ENCODE measurements at regions not wholly inside any gene's neighbourhood (a gene's known extent, or its start where the extent isn't known, plus 50 kb on each side); places are given as distances from the start of the nearest gene placed in this dataset.
"Not testable (repeated sequence)": the region's sequence is repeated elsewhere in the genome, so short reads cannot be mapped to it uniquely, and the experiment has no call there.

GRCh38 chr4:152073351-152074087 lies 312.7 kb upstream of the GATB start:
- DNase-seq (ENCODE audit: low read depth in 2 of 3, low spot score in 1 of 3) = no peak

- DNase-seq (ENCODE audit: low read depth in 2 of 3, low spot score in 1 of 3) = no peak
These were observed 312.1 kb upstream of the GATB start for GRCh38 chr4:152072906-152073305.

GRCh38 chr4:152072001-152072485 lies 311.2 kb upstream of the GATB start:
- DNase-seq (ENCODE audit: low read depth in 2 of 3, low spot score in 1 of 3) = no peak

GRCh38 chr4:152070854-152071253 lies 310.0 kb upstream of the GATB start:
- no peak for DNase-seq (ENCODE audit: low read depth in 2 of 3, low spot score in 1 of 3)

- no peak for DNase-seq (ENCODE audit: low read depth in 2 of 3, low spot score in 1 of 3)
These were observed 308.1 kb upstream of the GATB start for GRCh38 chr4:152068866-152069265.

- DNase-seq (ENCODE audit: low read depth in 2 of 3, low spot score in 1 of 3) = no peak
These were observed 304.7 kb upstream of the GATB start for GRCh38 chr4:152065545-152065944.

GRCh38 chr4:152064753-152065152 lies 303.9 kb upstream of the GATB start:
- DNase-seq (ENCODE audit: low read depth in 2 of 3, low spot score in 1 of 3) = no peak

GRCh38 chr4:152064282-152064681 lies 303.5 kb upstream of the GATB start:
- no peak for DNase-seq (ENCODE audit: low read depth in 2 of 3, low spot score in 1 of 3)

GRCh38 chr4:152063621-152064240 lies 302.9 kb upstream of the GATB start:
- DNase-seq (ENCODE audit: low read depth in 2 of 3, low spot score in 1 of 3) = no peak

- no peak for DNase-seq (ENCODE audit: low read depth in 2 of 3, low spot score in 1 of 3)
These were observed 302.3 kb upstream of the GATB start for GRCh38 chr4:152062936-152063620.

GRCh38 chr4:152054731-152055130 lies 293.9 kb upstream of the GATB start:
- DNase-seq (ENCODE audit: low read depth in 2 of 3, low spot score in 1 of 3) = no peak

GRCh38 chr4:152052451-152053057 lies 291.7 kb upstream of the GATB start:
- DNase-seq (ENCODE audit: low read depth in 2 of 3, low spot score in 1 of 3) = no peak

GRCh38 chr4:152051332-152051731 lies 290.5 kb upstream of the GATB start:
- not testable (repeated sequence) for DNase-seq (ENCODE audit: low read depth in 2 of 3, low spot score in 1 of 3)

GRCh38 chr4:152050106-152050505 lies 289.3 kb upstream of the GATB start:
- DNase-seq (ENCODE audit: low read depth in 2 of 3, low spot score in 1 of 3) = no peak

GRCh38 chr4:152047451-152047850 lies 286.6 kb upstream of the GATB start:
- DNase-seq (ENCODE audit: low read depth in 2 of 3, low spot score in 1 of 3) = no peak

GRCh38 chr4:152045807-152046571 lies 285.2 kb upstream of the GATB start:
- no peak for DNase-seq (ENCODE audit: low read depth in 2 of 3, low spot score in 1 of 3)

GRCh38 chr4:152045449-152045806 lies 284.6 kb upstream of the GATB start:
- DNase-seq (ENCODE audit: low read depth in 2 of 3, low spot score in 1 of 3) = no peak

- DNase-seq (ENCODE audit: low read depth in 2 of 3, low spot score in 1 of 3) = no peak
These were observed 283.7 kb upstream of the GATB start for GRCh38 chr4:152044331-152045036.

GRCh38 chr4:152041295-152041694 lies 280.5 kb upstream of the GATB start:
- DNase-seq (ENCODE audit: low read depth in 2 of 3, low spot score in 1 of 3) = no peak

GRCh38 chr4:152039691-152040090 lies 278.9 kb upstream of the GATB start:
- DNase-seq (ENCODE audit: low read depth in 2 of 3, low spot score in 1 of 3) = no peak

All from stimulated activated CD4-positive, alpha-beta T cell treated with anti-CD3 and anti-CD28 coated beads, Interleukin-12 subunit alpha, Interleukin-12 subunit beta, amount 100 ng/mL, for 48 hours (primary cell).